HL-60 (cell line): ENCODE measurements at regions not wholly inside any gene's neighbourhood (a gene's known extent, or its start where the extent isn't known, plus 50 kb on each side); places are given as distances from the start of the nearest gene placed in this dataset.

Experiments used
- POLR2AphosphoS5 ChIP-seq: IDR thresholded peaks from 2 replicates; pipeline ENCODE4 v1.6.1; 2012; ENCODE audit warnings: low read depth
- REST ChIP-seq: IDR thresholded peaks from 2 replicates; pipeline ENCODE4 v1.6.1; 2012; ENCODE audit warnings: low read depth; ENCODE audit not compliant: insufficient replicate concordance
- TF ChIP-seq, protein P1 (sequence below): IDR thresholded peaks from one replicate; pipeline ENCODE4 v1.5.1; 2011; ENCODE audit warnings: low read length, control low read depth, inconsistent platforms; ENCODE audit not compliant: insufficient read depth

GRCh38 chrX:4656419-4656818 is 943.0 kb upstream of the PRKX start:
- TF ChIP-seq, protein P1, sequence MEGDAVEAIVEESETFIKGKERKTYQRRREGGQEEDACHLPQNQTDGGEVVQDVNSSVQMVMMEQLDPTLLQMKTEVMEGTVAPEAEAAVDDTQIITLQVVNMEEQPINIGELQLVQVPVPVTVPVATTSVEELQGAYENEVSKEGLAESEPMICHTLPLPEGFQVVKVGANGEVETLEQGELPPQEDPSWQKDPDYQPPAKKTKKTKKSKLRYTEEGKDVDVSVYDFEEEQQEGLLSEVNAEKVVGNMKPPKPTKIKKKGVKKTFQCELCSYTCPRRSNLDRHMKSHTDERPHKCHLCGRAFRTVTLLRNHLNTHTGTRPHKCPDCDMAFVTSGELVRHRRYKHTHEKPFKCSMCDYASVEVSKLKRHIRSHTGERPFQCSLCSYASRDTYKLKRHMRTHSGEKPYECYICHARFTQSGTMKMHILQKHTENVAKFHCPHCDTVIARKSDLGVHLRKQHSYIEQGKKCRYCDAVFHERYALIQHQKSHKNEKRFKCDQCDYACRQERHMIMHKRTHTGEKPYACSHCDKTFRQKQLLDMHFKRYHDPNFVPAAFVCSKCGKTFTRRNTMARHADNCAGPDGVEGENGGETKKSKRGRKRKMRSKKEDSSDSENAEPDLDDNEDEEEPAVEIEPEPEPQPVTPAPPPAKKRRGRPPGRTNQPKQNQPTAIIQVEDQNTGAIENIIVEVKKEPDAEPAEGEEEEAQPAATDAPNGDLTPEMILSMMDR: no peak
- TF ChIP-seq REST (no peak), POLR2AphosphoS5 (no peak)
